NCI-H69 (cell line): ENCODE measurements at regions not wholly inside any gene's neighbourhood (a gene's known extent, or its start where the extent isn't known, plus 50 kb on each side); places are given as distances from the start of the nearest gene placed in this dataset.
A peak's percentile ranks its signal among the peaks of the same experiment; 100 is the strongest.
"Not testable (repeated sequence)": the region's sequence is repeated elsewhere in the genome, so short reads cannot be mapped to it uniquely, and the experiment has no call there.

Source experiments
- DNase-seq: peaks from one replicate; lab custom pipeline; 2025; lab: John Stamatoyannopoulos, UW

DNA sequence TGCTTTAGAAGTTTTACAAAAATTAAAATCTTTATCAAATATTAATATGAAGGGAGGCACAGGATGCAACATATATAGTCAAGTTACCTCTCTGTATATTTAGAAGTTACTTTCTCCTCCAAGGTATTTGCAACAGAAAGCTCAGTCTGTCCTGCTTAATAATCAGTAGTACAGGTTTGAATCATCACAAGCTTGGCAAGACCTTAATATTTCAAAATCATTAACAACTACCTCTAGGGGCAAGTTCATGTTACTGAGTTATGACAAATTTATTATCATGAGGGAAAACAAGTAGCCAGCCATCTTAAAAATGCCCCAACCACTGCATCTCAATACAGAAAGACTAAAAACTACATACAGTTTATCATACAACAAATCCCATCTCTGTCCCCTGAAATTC lies 116.0 kb downstream of the PMAIP1 start:
- not testable (repeated sequence) for DNase-seq

DNA sequence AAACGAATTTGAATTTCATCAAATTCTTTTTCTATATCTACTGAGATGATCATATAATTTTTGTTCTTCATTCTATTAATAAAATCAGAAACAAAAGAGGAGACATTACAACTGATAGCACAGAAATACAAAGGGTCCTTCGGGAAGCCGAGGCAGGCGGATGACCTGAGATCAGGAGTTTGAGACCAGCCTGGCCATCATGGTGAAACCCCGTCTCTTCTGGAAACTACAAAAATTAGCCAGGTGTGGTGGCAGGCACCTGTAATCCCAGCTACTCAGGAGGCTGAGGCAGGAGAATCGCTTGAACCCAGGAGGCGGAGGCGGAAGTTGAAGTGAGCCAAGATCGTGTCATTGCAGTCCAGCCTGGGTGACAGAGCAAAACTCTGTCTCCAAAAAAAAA lies 113.4 kb downstream of the PMAIP1 start:
- not testable (repeated sequence) for DNase-seq

DNA sequence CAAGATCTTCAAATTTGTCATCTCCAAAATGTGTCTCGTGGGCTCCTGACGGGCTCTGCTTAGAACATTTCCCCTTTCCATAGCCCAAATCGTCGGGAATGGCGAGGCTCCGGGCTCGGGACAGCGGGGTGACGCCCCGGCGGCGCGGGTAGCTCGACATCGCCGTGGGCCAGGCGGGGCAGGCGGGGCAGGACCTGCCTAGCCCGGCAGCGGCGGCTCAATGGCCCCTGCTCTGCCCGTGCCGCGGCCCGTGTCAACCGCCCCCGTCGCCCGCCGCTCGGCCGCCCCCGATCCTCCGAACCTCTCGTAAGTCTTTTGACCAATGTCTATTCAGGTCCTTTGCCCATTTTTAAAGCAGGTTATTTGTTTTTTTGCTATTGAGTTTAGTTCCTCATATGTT lies 111.2 kb downstream of the PMAIP1 start:
- DNase-seq: no peak

DNA sequence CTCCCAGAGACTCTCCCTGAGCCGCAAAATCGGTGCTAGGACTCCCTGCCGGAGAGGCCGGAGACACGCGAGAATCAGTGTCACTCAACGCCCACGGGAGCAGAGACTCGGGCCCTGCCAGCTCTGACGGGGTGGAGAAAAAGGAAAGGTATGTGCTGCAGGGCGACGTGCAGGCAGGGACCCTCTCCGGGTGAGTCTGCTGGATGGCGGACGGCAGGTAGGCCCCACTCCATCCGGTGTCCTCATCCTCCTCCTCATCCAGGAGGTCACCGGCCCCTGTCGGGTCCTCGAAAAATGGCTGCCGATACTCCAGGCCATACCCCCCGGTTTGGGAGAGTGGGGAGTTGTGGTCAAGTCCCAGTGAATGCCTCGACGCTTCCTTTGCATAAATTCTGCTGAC lies 110.7 kb downstream of the PMAIP1 start:
- DNase-seq: no peak

DNA sequence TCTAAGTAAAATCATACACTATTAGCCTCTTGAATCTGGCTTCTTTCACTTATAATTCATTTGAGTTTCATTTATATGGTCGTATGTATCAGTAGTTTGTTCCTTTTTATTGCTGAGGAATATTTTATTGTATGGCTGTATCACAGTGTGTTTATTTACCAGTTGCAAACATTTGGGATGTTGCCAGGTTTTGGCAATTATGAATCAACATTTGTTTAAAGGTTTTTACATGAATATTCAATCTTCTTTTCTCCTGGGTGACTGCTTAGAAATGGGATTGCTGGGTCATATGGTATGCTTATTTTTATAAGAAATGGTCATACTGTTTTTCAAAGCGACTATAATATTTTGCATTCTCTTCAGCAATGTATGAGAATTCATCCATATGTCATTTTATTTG lies 107.9 kb downstream of the PMAIP1 start:
- DNase-seq: no peak

DNA sequence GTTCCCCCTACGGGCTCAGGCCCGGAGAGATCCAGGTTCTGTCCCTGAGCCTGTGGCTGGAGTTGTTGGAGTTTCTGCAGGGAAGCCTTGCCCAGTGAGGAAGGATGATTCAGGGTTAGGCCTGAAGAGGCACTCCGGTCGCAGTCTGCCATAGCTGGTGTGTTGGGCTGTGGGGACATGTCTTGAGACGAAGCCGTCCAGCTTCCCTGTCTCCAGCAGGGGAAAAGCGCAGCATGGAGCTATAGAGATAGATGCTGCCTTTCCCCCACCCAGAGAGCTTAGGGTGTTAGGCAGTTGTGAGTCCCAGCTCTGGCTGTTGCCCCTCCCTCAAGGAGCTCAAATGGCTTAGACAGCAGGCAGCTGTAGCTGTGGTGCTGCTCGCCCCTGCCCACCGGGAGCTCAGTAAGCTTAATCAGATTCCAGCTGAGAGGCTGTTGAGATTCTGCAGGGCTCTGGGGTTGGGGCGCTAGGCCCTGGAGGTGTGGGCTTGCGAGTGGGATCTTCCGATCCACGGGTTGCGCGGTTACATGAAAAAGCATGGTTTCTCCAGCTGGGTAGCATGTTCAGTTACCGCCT lies 103.9 kb downstream of the PMAIP1 start:
- DNase-seq: no peak

DNA sequence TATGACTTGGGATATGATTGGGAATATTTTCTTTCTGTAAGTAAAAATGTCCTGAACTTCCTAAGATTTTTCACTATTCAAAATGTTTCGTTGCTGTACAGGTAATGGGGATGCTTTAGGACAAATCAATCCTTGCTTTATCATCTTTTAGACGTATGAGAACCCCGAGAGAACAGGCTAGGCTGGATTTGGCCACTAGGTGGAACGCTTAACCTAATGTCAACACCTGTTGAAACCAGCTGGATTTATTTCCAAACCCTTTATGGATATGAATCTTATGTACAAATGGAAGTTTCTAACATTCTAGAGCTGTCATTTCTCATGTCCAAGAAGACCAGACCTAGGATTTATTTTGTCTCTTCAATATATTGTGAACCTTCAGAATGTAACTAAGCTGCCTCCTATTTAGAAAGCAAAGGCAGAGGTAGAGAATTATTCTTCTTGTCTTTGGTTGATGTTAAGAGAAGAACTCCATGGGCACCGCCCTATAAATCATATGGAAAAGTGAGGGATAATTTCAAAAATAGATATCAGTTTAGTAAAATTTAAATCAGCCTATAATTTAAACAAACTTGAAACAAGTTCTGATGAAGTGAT lies 96.7 kb downstream of the PMAIP1 start:
- DNase-seq: peak; percentile 86

DNA sequence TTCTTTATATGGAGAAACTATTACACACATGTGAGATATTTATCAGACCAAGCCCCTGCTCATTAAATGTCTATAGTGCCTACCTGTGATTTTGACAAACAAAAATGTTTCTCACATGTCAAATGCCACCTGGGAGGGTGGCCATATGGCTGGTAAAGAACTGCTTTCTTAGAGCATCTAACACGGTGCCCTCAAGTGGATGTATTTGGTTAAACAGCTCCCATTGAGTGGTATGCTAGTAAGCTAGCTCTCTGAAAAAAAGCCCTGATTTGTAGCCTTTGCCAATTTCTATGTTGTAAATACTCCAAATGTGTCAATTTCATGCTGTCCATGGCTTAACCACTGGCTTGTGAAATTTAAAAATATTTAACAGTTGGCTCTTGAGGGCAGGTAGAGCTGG lies 94.6 kb downstream of the PMAIP1 start:
- DNase-seq: peak; percentile 93

DNA sequence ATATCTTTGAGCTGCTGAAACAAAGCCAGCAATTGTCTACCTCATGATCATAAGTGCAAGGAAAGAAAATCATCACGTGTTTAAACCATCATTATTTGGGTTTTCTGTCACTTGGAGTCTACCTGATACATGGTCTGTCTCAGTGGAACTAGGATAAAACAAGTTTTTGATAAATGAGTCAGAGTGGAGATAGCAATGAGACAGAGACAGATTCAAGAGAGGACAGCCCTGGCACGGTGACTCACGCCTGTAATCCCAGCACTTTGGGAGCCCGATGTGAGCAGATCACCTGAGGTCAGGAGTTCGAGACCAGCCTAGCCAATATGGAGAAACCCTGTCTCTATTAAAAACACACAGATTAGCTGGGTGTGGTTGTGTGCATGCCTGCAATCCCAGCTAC lies 93.8 kb downstream of the PMAIP1 start:
- no peak for DNase-seq

DNA sequence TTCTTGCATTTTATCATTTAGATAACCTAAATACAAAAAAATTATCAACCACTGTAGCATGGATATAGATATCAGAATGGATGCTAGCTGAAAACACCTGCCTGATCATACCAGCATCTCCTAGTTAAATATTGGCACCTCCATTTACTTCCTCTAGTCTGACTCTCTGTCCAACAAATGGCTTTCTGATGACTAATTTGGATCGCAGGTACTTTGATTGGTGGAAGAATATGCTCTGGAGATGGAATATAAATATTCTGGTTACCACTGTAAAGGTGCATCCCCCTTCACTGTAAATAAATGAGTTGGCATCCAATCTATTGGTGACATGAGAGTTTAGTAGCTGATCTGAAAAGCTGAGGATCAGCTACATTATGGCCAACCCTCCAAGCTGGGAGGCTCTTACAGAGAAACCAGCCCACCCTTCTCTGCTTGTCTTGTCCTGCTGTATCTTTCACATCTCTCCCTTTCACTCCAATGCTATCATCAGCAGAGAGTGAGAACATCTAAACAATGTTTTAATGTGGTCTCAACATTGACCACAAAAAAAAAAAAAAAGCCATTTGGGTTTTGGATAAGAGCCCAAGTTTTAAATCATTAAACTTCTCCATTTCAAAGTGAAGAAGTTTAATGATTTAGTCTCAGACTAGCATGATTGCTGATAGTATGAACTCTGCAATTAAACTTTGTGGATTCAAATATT lies 90.5 kb downstream of the PMAIP1 start:
- DNase-seq: no peak

DNA sequence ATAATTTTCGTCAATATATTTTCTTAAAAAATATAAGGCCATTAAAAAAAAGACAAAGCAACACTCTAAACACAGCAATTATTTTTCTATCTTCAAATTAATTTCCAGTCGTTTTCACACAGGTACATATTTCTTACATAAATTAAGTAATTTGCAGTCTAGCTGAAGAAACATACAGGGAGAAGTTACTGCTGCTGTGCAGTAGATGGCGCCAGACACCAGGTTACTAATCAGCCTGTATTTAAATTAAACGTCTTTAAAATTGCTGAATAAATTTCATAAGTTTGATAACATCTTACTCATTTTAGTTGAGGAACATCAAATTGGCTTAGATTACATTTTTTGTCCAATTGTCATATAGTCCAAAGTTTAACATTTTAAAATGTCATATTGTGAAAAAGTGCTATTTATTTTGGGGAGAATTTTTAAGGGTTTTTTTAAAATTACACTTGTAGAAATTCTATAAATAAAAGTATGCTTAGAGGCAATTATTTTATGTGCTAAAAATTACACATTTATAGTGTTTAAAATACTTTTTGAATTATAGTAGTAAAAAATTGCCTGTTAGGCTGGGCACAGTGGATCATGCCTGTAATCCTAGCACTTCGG lies 88.4 kb downstream of the PMAIP1 start:
- DNase-seq: peak; percentile 78

DNA sequence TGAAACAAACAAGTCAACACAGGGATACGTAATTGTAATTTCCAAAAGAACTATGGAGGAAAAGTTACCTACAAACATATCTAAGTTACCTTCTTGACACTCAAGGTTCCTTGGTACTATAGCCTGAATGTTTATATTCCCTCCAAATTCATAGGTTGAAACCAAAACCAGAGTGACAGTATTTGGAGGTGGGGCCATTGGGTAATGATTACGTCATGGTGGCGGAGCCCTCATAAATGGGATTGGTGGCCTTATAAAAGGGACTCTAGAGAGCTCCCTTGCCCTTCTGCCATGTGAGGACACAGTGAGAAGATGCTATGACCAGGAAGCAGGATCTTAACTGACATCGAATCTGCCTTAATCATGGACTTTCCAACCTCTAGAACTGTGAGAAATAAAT lies 87.3 kb downstream of the PMAIP1 start:
- no peak for DNase-seq

DNA sequence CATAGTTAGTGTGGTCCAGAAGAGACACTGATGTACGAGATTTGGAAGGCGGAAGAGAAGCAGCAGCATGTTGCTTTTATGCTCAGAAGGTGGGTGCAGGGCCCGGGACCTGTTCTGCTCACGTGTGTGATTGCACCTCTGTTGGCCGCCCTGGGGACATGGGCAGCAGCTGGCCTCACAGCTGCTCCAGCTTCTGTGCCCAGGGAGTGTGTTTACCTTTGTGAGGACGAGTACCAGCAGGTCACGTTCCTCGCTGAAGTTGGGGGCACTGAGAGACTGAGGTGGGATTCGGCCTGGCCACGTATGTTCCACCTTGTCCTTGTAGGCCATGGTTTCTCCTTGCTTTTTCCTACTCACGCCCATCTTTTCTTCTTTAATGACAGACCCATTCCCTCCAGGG lies 86.3 kb downstream of the PMAIP1 start:
- peak; percentile 73 for DNase-seq

DNA sequence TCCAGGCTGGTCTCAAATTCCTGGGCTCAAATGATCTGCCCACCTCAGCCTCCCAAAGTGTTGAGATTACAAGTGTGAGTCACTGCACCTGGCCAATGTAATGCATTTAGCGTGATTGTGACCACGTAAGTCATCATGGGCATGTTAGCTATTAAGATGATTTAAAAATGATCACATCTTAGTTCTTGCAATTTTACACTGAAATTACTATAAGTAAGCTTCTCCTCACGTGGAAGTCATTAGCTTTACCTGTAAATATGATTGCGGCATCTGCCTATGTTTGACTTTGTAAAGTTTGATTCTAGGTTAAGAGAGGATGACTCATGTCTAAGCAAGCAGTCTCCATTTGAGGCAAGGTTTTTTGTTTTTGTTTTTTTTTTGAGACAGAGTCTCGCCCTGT lies 85.5 kb downstream of the PMAIP1 start:
- peak; percentile 39 for DNase-seq

DNA sequence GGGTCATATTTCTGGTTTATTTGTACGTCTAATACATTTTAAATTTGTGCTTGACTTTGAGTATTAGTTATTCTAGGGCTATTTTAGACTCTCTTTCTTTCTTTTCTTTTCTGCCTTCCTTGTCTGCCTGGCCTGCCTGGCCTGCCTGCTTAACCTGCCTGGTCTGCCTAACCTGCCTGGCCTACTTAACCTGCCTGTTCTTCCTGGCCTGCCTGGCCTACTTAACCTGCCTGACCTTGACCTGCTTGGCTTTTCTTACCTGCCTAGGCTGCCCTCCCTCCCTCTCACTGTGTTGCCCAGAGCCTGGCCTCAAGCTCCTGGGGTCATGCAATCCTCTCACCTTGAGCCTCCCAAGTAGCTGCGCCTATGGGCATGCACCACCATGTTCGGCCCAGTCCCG lies 83.7 kb downstream of the PMAIP1 start:
- no peak for DNase-seq

DNA sequence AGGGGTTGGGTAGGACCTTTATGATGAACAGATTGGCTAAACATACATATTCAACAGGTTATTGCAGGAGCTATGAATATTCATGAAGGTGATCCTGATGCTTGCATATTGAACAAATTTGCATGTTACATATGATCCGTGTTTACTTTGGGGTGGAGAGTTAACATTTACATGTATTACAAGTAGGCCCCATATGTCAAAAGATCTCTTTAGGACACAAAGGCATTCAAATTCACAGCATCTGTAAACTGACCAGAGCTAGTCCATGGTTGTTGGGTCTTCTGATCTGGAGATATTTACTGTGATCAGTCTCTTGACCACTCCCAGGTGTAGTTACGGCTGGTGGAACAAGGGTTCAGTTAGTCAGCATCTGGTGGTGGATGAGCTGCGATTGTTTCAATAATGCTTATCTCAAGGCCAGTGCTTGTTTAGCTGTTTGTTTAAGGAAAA lies 80.4 kb downstream of the PMAIP1 start:
- DNase-seq: peak; percentile 72

DNA sequence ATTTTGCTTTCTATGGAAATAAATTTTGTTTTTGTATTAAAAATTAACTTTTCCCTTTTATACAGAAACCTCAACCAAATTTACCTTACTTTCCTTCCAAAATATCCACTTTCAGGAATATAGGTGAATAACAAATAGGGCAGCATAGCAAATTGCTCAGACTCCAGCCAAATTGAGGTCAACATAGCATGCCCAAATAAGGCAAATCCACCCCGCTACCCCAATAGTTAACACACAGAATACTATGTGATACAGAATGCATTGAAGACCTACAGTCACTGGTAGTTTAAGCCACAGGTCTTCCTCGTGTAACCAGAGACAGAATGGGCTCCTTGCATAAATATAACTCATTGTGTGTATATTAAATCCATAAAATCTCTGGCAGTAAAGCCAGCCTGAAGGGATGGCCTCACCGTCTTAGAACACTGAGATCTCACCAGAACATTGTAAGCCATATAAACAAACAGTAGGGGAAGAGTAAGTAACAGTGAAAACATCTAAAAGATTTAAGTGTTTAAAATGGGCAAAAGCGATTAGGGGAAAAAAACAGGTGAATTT lies 72.2 kb downstream of the PMAIP1 start:
- no peak for DNase-seq

DNA sequence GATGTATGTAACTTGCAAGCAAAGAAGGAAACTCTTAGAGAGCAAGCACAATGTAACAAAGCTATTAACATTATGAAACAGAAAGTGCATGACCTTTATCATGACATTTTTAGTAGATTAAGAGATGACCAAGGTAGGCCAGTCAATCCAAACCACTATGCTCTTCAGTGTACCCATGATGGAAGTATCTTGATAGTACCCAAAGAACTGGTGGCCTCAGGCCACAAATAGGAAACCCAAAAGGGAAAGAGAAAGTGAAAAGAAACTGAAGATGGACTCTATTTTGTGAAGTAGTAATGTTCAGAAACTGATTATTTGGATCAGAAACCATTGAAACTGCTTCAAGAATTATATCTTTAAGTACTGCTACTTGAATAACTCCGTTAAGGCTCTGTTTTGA lies 71.3 kb downstream of the PMAIP1 start:
- not testable (repeated sequence) for DNase-seq

DNA sequence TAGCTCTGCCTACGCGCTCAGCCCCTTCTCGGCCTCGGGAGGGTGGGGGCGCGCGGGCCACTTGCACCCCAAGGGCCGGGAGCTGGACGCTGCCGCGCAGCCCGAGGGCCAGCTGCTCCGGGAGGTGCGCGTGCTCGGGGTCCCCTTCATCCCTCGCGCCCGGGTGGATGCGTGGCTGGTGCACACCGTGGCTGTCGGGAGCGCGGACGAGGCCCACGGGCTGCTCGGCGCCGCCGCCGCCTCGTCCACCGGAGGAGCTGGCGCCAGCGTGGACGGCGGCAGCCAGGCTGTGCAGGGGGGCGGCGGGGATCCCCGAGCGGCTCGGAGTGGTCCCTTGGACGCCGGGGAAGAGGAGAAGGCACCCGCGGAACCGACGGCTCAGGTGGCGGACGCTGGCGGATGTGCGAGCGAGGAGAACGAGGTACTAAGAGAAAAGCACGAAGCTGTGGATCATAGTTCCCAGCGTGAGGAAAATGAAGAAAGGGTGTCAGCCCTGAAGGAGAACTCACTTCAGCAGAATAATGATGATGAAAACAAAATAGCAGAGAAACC lies 69.8 kb downstream of the PMAIP1 start:
- not testable (repeated sequence) for DNase-seq

DNA sequence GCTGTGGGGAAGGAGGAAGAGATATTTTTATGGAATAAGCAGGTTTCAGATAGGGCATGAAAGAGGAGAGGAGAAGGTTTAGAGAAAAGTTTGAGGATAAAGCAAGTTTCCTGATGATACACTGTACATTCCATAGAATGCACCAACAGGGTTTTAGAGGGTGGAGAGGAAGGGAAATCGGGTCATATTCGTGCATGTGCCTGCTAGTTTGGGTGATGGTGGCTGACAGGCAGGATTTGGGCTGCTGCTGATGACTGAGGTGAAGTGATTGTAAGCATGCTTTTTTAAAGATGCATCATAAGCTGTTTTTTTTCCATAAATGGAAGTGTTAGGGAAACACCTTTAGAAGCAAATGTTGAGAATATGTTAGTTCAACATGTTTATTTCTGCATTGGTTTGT lies 68.8 kb downstream of the PMAIP1 start:
- DNase-seq: no peak

DNA sequence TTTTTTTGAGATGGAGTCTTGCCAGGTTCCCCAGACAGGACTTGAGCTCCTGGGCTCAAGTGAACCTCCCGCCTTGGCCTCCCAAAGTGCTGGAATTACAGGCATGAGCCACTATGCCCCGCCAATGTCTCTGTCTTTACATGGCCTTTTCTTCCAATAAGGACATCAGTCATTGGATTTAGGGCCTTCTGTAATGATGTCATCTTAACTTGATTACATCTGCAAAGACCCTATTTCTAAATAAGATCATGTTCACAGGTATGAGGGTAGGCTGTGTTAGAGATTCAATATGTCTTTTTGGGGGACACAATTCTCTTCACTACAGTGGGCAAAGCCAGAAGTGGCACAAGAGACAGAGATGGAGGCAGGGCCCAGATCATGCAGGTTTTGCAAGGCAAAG lies 68.1 kb downstream of the PMAIP1 start:
- DNase-seq: no peak

DNA sequence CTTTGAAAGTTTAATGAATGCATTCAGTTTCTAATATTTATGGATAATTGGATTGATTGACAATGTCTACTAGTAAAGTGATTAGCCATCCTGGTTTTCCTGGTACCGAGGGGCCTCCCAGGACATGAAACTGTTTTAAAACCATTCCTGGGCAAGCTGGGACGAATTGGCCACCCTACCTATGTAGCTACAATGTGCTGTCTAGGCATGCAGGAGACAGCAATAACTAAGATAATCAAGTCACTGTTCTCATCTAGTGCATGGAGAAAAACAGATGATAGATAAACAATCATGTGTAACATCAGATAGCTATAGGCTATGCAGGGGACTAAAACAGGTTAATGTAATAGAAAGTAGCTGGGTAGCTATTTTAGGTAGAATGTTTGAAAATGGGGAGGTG lies 67.1 kb downstream of the PMAIP1 start:
- no peak for DNase-seq

DNA sequence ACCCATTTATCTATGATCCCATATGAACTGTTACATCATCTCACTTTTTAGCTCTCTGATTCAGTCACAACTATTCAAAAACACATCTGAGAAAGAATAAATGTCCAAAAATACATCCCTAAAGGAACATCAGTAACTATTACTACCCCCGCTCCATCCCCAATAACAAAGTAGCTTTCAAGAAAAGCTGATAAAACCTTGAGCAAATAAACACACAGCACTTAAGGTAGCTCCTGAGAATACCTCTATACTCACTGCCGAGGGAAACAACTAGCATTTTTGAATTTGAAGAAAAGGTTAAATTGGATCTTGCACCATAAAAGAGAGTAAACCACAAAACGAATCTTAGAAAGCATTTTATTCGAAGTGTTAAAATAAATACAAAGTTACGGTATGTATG lies 63.4 kb downstream of the PMAIP1 start:
- no peak for DNase-seq
